CD4-positive, alpha-beta T cell treated with Interleukin-17A for 1 hour (primary cell): ENCODE measurements at regions not wholly inside any gene's neighbourhood (a gene's known extent, or its start where the extent isn't known, plus 50 kb on each side); places are given as distances from the start of the nearest gene placed in this dataset.
"Not testable (repeated sequence)": the region's sequence is repeated elsewhere in the genome, so short reads cannot be mapped to it uniquely, and the experiment has no call there.

Experiments used
- DNase-seq: peaks from one replicate; pipeline ENCODE4 v3.0.0-alpha.2; 2020

GRCh38 chr2:215576572-215576971 is 140.7 kb upstream of the FN1 start:
- no peak for DNase-seq

- no peak for DNase-seq
Observed at GRCh38 chr2:215573496-215573895, 137.6 kb upstream of the FN1 start.

GRCh38 chr2:215572341-215572848 is 136.5 kb upstream of the FN1 start:
- DNase-seq = no peak

GRCh38 chr2:215571689-215572088 is 135.8 kb upstream of the FN1 start:
- DNase-seq = no peak

- DNase-seq = no peak
Observed at GRCh38 chr2:215567504-215567903, 131.6 kb upstream of the FN1 start.

- DNase-seq = no peak
Observed at GRCh38 chr2:215565897-215566296, 130.0 kb upstream of the FN1 start.

GRCh38 chr2:215557701-215558100 is 121.8 kb upstream of the FN1 start:
- no peak for DNase-seq

GRCh38 chr2:215556979-215557378 is 121.1 kb upstream of the FN1 start:
- DNase-seq = no peak

GRCh38 chr2:215554689-215555498 is 119.0 kb upstream of the FN1 start:
- DNase-seq = no peak

- no peak for DNase-seq
Observed at GRCh38 chr2:215553946-215554345, 118.1 kb upstream of the FN1 start.

GRCh38 chr2:215552144-215552580 is 116.3 kb upstream of the FN1 start:
- DNase-seq = no peak

- DNase-seq = no peak
Observed at GRCh38 chr2:215550331-215550730, 114.5 kb upstream of the FN1 start.

GRCh38 chr2:215548714-215549113 is 112.8 kb upstream of the FN1 start:
- DNase-seq = no peak

- DNase-seq = no peak
Observed at GRCh38 chr2:215542690-215543089, 106.8 kb upstream of the FN1 start.

GRCh38 chr2:215540658-215541057 is 104.8 kb upstream of the FN1 start:
- no peak for DNase-seq

GRCh38 chr2:215537611-215538010 is 101.7 kb upstream of the FN1 start:
- DNase-seq = no peak

GRCh38 chr2:215536510-215536909 is 100.6 kb upstream of the FN1 start:
- DNase-seq = no peak

GRCh38 chr2:215535741-215536140 is 99.9 kb upstream of the FN1 start:
- DNase-seq = no peak

- no peak for DNase-seq
Observed at GRCh38 chr2:215535125-215535668, 99.3 kb upstream of the FN1 start.

GRCh38 chr2:215533716-215534115 is 97.8 kb upstream of the FN1 start:
- DNase-seq = not testable (repeated sequence)

- DNase-seq = no peak
Observed at GRCh38 chr2:215532844-215533243, 97.0 kb upstream of the FN1 start.

GRCh38 chr2:215531284-215531683 is 95.4 kb upstream of the FN1 start:
- DNase-seq = no peak

GRCh38 chr2:215530191-215530968 is 94.5 kb upstream of the FN1 start:
- DNase-seq = no peak

- no peak for DNase-seq
Observed at GRCh38 chr2:215529271-215529670, 93.4 kb upstream of the FN1 start.
